ENCODE measurements at regions not wholly inside any gene's neighbourhood (a gene's known extent, or its start where the extent isn't known, plus 50 kb on each side); places are given as distances from the start of the nearest gene placed in this dataset.

GRCh38 chr10:107611115-107611514, 446.6 kb upstream of the SORCS1 start:
- H3K27me3 ChIP-seq = no peaks in the 10 kb centered on the region
- H3K4me1 ChIP-seq = no peaks in the 10 kb centered on the region
- DNase-seq (ENCODE audit: low spot score in 2 of 2) = no peak
- H3K36me3 ChIP-seq = no peaks in the 10 kb centered on the region
- no peak overlapping the region for H3K4me3 ChIP-seq
- no peak for TF ChIP-seq POLR2A (IDR thresholded peaks at IDR 0.05)
- no peak for TF ChIP-seq EP300 (IDR thresholded peaks at IDR 0.05)
- TF ChIP-seq CTCF (IDR thresholded peaks at IDR 0.05) = no peak
- no peaks in the 10 kb centered on the region for H3K9me3 ChIP-seq
- H3K27ac ChIP-seq = no peak overlapping the region

GRCh38 chr10:107589081-107589480, 424.6 kb upstream of the SORCS1 start:
- no peak overlapping the region for H3K27ac ChIP-seq
- no peak for DNase-seq (ENCODE audit: low spot score in 2 of 2)
- peaks cover 0 to 25% (median 0%) of the 10 kb centered on the region in 4 donors for H3K9me3 ChIP-seq
- TF ChIP-seq CTCF (IDR thresholded peaks at IDR 0.05) = no peak
- no peak for TF ChIP-seq POLR2A (IDR thresholded peaks at IDR 0.05)
- TF ChIP-seq EP300 (IDR thresholded peaks at IDR 0.05) = no peak
- no peaks in the 10 kb centered on the region for H3K27me3 ChIP-seq
- no peak overlapping the region for H3K4me3 ChIP-seq
- H3K36me3 ChIP-seq = no peaks in the 10 kb centered on the region
- WGBS, 2 donors = 92 to 96% methylated on average over 3 of the region's 3 CpGs
- no peaks in the 10 kb centered on the region for H3K4me1 ChIP-seq

GRCh38 chr10:107585630-107586029, 421.1 kb upstream of the SORCS1 start:
- H3K9me3 ChIP-seq = peaks cover 0 to 25% (median 0%) of the 10 kb centered on the region in 4 donors
- no peak overlapping the region for H3K4me3 ChIP-seq
- no peak overlapping the region for H3K27ac ChIP-seq
- no peak for DNase-seq (ENCODE audit: low spot score in 2 of 2)
- H3K27me3 ChIP-seq = no peaks in the 10 kb centered on the region
- H3K36me3 ChIP-seq = no peaks in the 10 kb centered on the region
- WGBS, 2 donors = 92 to 94% methylated on average over 3 of the region's 3 CpGs
- no peak for TF ChIP-seq POLR2A (IDR thresholded peaks at IDR 0.05)
- no peak for TF ChIP-seq EP300 (IDR thresholded peaks at IDR 0.05)
- TF ChIP-seq CTCF (IDR thresholded peaks at IDR 0.05) = no peak
- no peaks in the 10 kb centered on the region for H3K4me1 ChIP-seq

GRCh38 chr10:107583974-107584373, 419.5 kb upstream of the SORCS1 start:
- Histone ChIP-seq H3K4me1 (no peaks in the 10 kb centered on the region), H3K9me3 (peaks cover 0 to 25% (median 0%) of the 10 kb centered on the region in 4 donors), H3K4me3 (no peak overlapping the region), H3K27ac (no peak overlapping the region), H3K36me3 (no peaks in the 10 kb centered on the region), H3K27me3 (no peaks in the 10 kb centered on the region)
- DNase-seq (ENCODE audit: low spot score in 2 of 2) = no peak
- no peak for TF ChIP-seq EP300 (IDR thresholded peaks at IDR 0.05)
- TF ChIP-seq CTCF (IDR thresholded peaks at IDR 0.05) = no peak
- TF ChIP-seq POLR2A (IDR thresholded peaks at IDR 0.05) = no peak

GRCh38 chr10:107579970-107580369, 415.5 kb upstream of the SORCS1 start:
- Histone ChIP-seq H3K36me3 (no peaks in the 10 kb centered on the region), H3K4me1 (no peaks in the 10 kb centered on the region), H3K9me3 (peaks cover 0 to 3% (median 0%) of the 10 kb centered on the region in 4 donors), H3K27me3 (no peaks in the 10 kb centered on the region), H3K4me3 (no peak overlapping the region), H3K27ac (no peak overlapping the region)
- no peak for TF ChIP-seq EP300 (IDR thresholded peaks at IDR 0.05)
- no peak for TF ChIP-seq POLR2A (IDR thresholded peaks at IDR 0.05)
- no peak for TF ChIP-seq CTCF (IDR thresholded peaks at IDR 0.05)
- 50 to 56% methylated on average over 2 of the region's 2 CpGs for WGBS, 2 donors
- DNase-seq (ENCODE audit: low spot score in 2 of 2) = no peak

Data from tibial nerve (tissue), 4 donors.